Fibroblast of gingiva (primary cell): ENCODE measurements at regions not wholly inside any gene's neighbourhood (a gene's known extent, or its start where the extent isn't known, plus 50 kb on each side); places are given as distances from the start of the nearest gene placed in this dataset.

Experiments used
- DNase-seq: peaks from one replicate; pipeline ENCODE4 v3.0.0-alpha.2; 2011; ENCODE audit warnings: low read depth

DNA sequence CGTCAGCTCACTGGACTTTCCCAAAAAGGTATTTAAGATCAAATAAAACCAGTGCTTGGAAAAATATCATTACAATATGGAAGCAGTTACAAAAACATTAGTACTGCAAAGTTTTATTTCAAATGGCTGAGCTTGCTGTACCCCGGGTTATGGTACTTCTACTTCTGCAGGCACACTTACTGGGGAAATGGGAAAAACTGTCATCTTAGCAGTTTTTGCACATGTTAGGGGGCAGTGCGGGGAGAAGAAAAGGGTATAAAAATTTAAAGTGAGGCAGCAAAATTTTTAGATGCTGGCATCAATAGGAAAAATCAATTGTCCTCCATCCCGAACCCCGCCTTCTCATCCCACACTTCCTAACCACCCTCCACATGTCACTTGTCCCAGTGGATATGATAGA is 133.4 kb downstream of the ATG4C start:
- DNase-seq: no peak

- no peak for DNase-seq
Measured at GRCh38 chr1:62917805-62918204, 133.9 kb downstream of the ATG4C start.

DNA sequence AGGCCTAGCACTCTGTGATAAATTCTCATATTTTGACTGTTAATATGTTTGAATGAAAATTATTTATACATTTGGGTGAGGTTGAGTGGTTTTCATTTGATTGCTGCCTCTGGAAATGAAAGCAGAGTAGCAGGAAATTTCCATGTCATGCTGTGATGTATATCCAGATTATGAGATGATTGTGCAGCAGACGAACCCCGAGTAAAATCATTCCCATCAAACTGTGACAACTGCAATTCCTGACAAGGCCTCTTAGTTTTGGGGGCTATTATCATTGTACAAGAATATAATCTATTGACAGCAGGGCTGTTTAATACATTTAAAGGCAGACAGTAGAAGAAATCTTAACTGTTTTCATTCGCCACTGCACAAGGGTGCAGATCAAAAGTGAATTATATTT is 134.8 kb downstream of the ATG4C start:
- no peak for DNase-seq

DNA sequence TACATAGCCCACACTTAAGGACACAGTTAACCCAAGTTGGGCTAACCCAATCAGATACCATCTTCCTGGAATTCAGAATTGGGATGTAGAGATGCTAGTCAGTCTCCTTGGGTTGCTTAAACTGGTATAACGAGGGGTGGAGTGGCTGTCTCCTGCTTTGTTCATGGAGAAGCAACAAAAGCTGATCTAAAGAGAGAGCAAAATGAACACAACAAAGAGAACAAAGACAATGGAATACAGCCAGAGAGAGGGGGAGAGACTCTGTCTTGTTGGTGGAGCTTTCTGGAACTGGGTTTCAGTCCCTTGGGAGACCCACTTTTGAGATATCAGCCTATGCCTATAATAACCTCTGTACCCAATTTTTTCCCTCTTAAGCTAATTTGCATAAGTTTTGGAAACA is 138.1 kb downstream of the ATG4C start:
- DNase-seq: no peak

DNA sequence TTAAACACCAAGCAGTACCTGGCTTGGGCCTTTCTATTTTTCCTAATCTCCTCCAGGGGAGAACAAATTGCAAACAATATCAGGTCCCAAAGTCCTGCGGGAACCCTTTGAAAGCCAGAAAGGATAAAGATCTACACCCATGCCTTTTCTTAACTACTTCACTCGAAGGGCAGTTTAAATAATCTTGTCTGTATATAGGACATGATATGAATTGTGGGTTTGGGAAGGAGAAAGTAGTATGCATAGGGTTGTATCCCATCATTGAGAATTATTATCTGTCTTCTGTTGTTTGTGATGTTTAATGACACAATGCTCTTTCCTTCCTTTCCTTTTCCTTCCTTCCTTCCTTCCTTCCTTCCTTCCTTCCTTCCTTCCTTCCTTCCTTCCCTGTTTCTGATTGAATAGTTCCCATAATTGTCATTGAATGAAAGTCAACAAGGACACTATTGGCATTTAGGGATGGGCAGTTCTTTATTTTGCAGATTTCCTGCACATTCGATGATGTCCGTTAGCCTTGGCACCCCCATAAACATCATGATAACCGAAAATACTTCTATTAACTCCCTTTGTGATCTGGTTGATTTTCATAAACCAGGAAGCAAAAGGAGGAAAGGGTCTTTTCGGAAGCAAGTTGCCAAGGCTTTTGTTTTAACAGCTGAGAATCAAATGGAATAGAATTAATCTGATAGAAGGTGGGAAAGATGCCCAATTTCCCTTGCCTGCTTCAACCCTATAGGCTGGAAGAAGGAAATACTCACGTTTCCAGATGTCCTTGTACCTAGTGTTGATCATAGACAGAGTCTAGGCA is 141.3 kb downstream of the ATG4C start:
- no peak for DNase-seq

DNA sequence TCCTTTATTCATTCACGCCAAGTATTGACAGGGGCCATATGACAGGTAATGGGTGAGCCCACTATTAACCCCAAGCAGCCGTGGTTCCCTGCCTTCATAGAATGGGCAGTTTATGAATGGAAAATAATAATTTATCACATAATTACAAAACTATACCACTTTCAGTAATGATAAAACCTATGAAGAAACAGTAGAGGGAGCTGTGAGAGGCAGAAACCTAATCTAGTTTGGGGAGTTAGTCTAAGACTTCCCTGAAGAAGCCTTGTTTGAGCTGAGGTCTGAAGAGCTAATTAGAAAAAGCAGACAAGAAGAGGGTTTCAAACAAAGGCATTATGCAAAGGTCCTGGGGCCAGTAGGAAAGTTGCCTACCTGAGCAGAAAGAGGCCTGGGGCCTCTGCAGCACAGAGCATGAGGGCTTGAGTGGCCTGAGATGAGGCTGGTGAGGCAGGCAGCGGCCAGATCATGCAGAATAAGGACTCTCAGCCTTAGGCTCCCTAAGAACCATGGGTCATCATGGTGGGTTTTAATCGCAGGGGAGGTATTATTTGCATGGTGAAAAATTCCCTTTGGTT is 142.8 kb downstream of the ATG4C start:
- no peak for DNase-seq

DNA sequence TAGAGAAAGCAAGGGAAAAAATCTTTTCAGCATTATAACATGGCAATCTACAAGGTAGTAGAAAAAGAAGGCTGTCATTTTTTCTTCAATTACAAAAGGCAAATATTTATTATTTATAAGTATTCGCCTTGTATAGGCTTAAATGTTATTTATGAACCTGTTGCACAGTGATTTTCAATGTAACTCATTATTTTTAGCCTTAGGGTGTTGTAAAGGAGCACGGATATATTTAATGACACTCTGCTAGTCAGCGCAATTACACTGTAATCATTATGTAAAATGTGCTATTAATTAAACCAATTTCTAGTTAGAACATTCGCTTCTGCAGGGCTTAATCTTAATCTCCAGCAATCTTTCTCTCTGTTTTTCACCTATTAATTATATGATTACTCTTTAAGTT is 145.0 kb downstream of the ATG4C start:
- DNase-seq: no peak

- DNase-seq: no peak
Measured at GRCh38 chr1:62937634-62938296, 153.8 kb downstream of the ATG4C start.

- no peak for DNase-seq
Measured at GRCh38 chr1:62941780-62942179, 157.8 kb downstream of the ATG4C start.

- DNase-seq: no peak
Measured at GRCh38 chr1:62946511-62946910, 162.6 kb downstream of the ATG4C start.

GRCh38 chr1:62951428-62951827 is 167.5 kb downstream of the ATG4C start:
- no peak for DNase-seq

- no peak for DNase-seq
Measured at GRCh38 chr1:62952596-62952995, 168.7 kb downstream of the ATG4C start.

DNA sequence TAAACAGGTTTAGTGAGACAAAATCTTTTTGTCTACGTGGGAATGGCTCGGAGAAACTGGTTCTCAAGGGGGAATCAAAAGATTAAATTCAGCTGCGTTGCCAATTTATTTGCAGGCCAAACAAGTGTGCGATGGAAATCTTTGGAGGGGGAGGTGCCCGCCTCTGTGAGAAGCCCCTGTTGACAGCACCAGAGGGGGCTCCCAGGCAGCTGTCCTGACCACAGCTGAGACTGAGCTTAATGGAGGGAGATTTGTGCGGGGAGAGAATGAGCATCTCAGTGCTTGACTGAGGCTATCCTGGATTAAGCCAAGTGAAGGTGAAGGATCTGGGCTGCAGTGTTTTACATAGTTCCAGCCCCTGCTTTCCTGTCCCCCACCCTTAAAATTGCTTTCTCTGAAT is 169.7 kb downstream of the ATG4C start:
- DNase-seq: no peak

DNA sequence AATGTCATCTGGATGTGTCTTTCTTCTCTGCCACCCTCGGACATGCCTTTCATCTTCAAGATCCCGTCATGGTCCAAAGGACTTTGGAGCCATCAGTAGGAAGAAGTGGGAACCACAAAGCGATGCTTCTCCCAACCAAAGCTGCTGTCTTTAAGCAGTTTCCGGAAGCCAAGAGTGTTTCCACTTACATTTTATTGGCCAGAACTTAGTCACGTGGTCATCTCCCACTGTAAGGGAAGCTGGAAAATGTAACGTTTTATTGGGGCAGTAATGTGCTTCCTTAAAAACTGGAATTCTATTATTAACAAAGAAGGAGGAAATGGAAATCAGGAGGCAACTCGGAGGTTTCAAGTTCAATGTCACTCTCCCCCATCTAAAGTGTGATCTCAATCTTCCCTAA is 170.8 kb downstream of the ATG4C start:
- no peak for DNase-seq

GRCh38 chr1:62955666-62956065 is 171.7 kb downstream of the ATG4C start:
- no peak for DNase-seq

DNA sequence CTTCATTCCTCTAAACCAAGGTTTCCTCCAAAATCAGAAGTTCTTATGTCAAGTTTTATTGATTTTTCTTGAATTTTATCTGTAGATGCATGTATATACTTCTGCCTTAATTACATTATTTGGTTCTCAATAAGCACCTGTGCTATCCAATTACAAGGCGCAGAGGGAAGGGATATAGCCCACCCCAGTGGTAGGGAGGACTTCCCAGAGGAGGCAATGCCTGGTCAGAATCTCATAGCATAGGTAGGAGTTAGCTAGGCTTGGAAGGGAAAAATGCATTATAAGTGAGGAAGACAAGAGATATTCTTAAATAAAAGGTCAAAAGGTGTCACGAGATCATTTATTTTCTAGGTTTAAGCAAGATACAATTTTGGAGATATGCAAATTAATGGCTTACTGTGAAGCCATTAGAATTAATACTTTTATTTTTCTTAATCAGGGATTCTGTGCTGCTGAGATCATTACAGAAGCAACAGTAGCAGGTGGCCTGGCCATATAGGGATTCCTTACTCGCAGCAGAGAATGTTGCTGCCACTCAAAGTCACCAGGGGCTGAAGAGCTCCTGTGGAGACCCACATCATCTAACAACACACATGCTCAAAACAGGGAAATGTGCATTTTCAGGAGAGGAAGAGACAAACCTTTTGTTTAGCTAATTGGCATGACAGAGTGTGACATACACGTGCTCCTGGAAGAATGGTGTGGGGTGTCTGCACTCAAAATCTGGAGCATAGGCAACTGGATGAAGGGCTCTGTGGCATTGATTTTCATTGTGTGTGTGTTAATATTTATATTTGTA is 178.3 kb downstream of the ATG4C start:
- DNase-seq: no peak

GRCh38 chr1:62962901-62963776 is 179.2 kb downstream of the ATG4C start:
- DNase-seq: peak; percentile 32

DNA sequence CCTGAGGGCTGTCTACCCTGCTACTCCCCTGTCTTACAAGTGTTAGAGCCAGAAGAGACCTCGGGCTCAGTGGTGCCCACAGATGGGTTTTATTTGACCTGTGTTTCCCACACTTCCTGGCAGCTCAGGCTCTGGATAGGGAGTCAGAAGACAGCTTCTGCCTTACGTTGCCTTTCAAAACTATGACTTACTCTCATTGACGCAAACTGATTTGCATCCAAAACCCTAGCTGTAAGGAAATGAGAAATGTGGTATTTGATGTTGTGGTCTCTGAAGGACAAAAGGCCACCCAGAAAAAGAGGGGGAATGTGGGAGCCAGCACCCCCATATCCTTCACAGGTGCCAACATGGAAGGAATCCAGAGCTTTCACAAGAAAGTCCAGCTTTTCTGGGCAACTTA is 180.2 kb downstream of the ATG4C start:
- DNase-seq: no peak

GRCh38 chr1:62967031-62967430 is 183.1 kb downstream of the ATG4C start:
- no peak for DNase-seq

- DNase-seq: no peak
Measured at GRCh38 chr1:62977366-62977765, 193.4 kb downstream of the ATG4C start.

DNA sequence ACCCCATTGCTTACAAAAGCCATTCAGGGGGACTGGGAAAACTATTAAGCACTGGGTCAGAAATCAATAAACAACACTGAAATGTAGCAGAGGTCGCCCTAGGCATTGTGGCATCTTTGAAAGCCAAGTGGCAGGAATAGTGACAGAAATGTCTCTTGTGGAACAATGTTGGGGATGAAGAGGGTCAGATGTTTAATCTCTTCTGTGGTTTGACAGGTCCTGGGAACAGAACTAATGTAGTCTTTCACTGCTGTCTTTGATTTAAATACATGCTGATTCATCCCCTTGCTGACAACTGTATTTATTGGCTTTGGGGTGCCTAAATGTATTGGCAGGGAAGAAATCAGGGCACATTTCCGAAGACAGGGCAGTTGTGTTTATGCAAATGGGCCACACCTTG is 194.8 kb downstream of the ATG4C start:
- no peak for DNase-seq

GRCh38 chr1:62981434-62981833 is 197.5 kb downstream of the ATG4C start:
- no peak for DNase-seq
